Brain microvascular endothelial cell (primary cell): ENCODE measurements at regions not wholly inside any gene's neighbourhood (a gene's known extent, or its start where the extent isn't known, plus 50 kb on each side); places are given as distances from the start of the nearest gene placed in this dataset.

Experiments used
- DNase-seq: peaks from one replicate; pipeline ENCODE4 v3.0.0-alpha.2; 2020
- H3K27ac ChIP-seq: fragments of 250-450 bp; sonication (Bioruptor Pico); 2 replicates; pipeline ENCODE4 v1.5.1; 2020; ENCODE audit warnings: mild to moderate bottlenecking, moderate library complexity
- H3K27me3 ChIP-seq: fragments of 250-450 bp; sonication (Bioruptor Pico); replicated peaks from 2 replicates; pipeline ENCODE4 v1.5.1; 2020; ENCODE audit warnings: mild to moderate bottlenecking
- H3K36me3 ChIP-seq: fragments of 250-450 bp; sonication (Bioruptor Pico); replicated peaks from 2 replicates; pipeline ENCODE4 v1.5.1; 2020; ENCODE audit warnings: mild to moderate bottlenecking
- H3K4me3 ChIP-seq: 2 replicates; pipeline ENCODE4 v1.5.1; 2011; ENCODE audit warnings: low read depth, mild to moderate bottlenecking, control low read depth, low read length, moderate library complexity
- CTCF ChIP-seq: IDR thresholded peaks from 2 replicates; pipeline ENCODE4 v1.5.1; 2011; ENCODE audit warnings: low read depth, mild to moderate bottlenecking, moderate library complexity, low read length, control low read depth, inconsistent platforms; ENCODE audit errors: missing control alignments
- in situ Hi-C: cut with HindIII; loops from 2 replicates; pipeline ENCODE4 v1.10.0; 2017; ENCODE audit warnings: low sequenced_read_pairs, low pct_ligation_motif_present

- no peaks in the 10 kb centered on the region for H3K36me3 ChIP-seq
- no peak overlapping the region for H3K4me3 ChIP-seq
- peak; percentile 92 for TF ChIP-seq CTCF
- in situ Hi-C loops, result loop anchor here (25.0 kb wide), 1 partner anchor 937 kb away; no protein-coding TSS in a partner anchor
- DNase-seq, result peak; percentile 69
- no peak overlapping the region for H3K27ac ChIP-seq
- H3K27me3 ChIP-seq, result no peaks in the 10 kb centered on the region
These were observed 316.2 kb upstream of the CLINT1 start for GRCh38 chr5:158174918-158175851.

GRCh38 chr5:158174026-158174425 is 315.1 kb upstream of the CLINT1 start:
- no peak for TF ChIP-seq CTCF
- no peak for DNase-seq
- H3K36me3 ChIP-seq, result no peaks in the 10 kb centered on the region
- in situ Hi-C loops, result loop anchor here (25.0 kb wide), 1 partner anchor 938 kb away; no protein-coding TSS in a partner anchor
- H3K27ac ChIP-seq, result no peak overlapping the region
- no peaks in the 10 kb centered on the region for H3K27me3 ChIP-seq
- no peak overlapping the region for H3K4me3 ChIP-seq

- TF ChIP-seq CTCF, result no peak
- Histone ChIP-seq H3K27me3 (no peaks in the 10 kb centered on the region), H3K36me3 (no peaks in the 10 kb centered on the region), H3K27ac (no peak overlapping the region), H3K4me3 (no peak overlapping the region)
- DNase-seq, result no peak
- in situ Hi-C loops, result loop anchor here (25.0 kb wide), 1 partner anchor 940 kb away; no protein-coding TSS in a partner anchor
These were observed 313.1 kb upstream of the CLINT1 start for GRCh38 chr5:158172005-158172404.

DNA sequence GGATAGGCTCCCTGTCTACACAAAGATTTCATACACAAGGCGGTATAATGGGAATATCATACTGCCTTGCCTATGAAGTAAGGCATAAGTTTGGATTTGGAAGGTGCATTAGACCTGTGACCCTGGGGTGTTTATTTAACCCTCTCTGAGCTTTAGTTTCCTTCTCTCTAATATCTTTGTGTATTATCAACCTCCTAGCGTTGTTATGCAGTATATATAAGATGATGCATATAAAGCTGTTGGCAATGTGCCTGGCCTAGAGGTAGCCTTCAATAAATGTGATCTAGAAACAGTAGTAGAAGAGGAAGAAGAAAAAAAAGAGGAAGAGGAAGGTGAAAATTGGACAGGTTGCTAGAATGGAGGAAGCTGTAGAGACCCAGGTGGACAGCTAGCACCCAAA is 311.6 kb upstream of the CLINT1 start:
- Histone ChIP-seq H3K27me3 (no peaks in the 10 kb centered on the region), H3K4me3 (no peak overlapping the region), H3K27ac (no peak overlapping the region), H3K36me3 (no peaks in the 10 kb centered on the region)
- in situ Hi-C loops, result loop anchor here (25.0 kb wide), 1 partner anchor 942 kb away; no protein-coding TSS in a partner anchor
- DNase-seq, result no peak
- TF ChIP-seq CTCF, result no peak

DNA sequence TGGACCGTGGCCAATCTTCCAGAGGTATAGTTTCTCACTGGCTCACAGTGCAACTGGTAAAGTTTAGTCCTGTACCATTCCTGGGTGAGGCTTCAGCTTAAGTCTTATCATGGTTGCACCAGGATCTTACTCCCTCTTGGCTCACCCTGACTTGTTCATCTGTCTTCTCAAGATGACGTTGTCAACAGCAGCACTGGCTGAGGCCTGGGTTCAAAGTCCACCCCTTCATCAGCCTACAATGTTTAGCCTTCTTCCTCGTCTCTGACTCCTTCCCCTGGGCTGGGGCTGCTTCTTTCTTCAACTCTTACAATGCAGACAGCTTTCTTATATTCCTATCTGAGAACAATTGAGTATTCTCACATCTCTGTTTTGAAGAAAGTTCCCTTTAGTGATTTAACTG is 311.1 kb upstream of the CLINT1 start:
- no peak for DNase-seq
- H3K27me3 ChIP-seq, result no peaks in the 10 kb centered on the region
- no peak overlapping the region for H3K4me3 ChIP-seq
- in situ Hi-C loops, result loop anchor here (25.0 kb wide), 1 partner anchor 942 kb away; no protein-coding TSS in a partner anchor
- H3K27ac ChIP-seq, result no peak overlapping the region
- no peaks in the 10 kb centered on the region for H3K36me3 ChIP-seq
- no peak for TF ChIP-seq CTCF
